ENCODE measurements at regions not wholly inside any gene's neighbourhood (a gene's known extent, or its start where the extent isn't known, plus 50 kb on each side); places are given as distances from the start of the nearest gene placed in this dataset.

- H3K27ac Mint-ChIP-seq = no peak overlapping the region
- H3K27me3 Mint-ChIP-seq = peaks cover under 1% of the 10 kb centered on the region
- no peak for ATAC-seq (ENCODE audit: low read depth)
- TF ChIP-seq EZH2 (IDR thresholded peaks at IDR 0.05; ENCODE audit: borderline replicate concordance, insufficient read depth, low read depth, low read length, poor library complexity, severe bottlenecking) = no peak
- TF ChIP-seq CTCF (IDR thresholded peaks at IDR 0.05) = no peak
- DNase-seq = no peak
- WGBS (ENCODE audit: insufficient coverage) = no CpG with 5 or more reads among the region's 6 CpGs
- Histone ChIP-seq H3K4me3 (ENCODE audit: control extremely low read depth in 1 of 5, extremely low read depth in 1 of 5, insufficient read depth in 1 of 5, low read depth in 2 of 5, low read length in 4 of 5) (no peak overlapping the region), H3K79me2 (ENCODE audit: control insufficient read depth, insufficient read depth, low read length) (no peaks in the 10 kb centered on the region), H3K27ac (ENCODE audit: low read length in 2 of 2) (no peak overlapping the region), H3K4me2 (replicated peaks; ENCODE audit: low read depth, low read length, poor library complexity, severe bottlenecking) (no peak overlapping the region), H4K20me1 (ENCODE audit: control insufficient read depth, insufficient read depth, low read length, poor library complexity, severe bottlenecking) (no peaks in the 10 kb centered on the region), H3K36me3 (replicated peaks in 1 of 2; ENCODE audit: control extremely low read depth in 1 of 2, control insufficient read depth in 1 of 2, extremely low read depth in 1 of 2, insufficient read depth in 2 of 2, low read length in 1 of 2) (no peaks in the 10 kb centered on the region), H3K9me3 (ENCODE audit: control extremely low read depth in 1 of 3, control insufficient read depth in 2 of 3, insufficient read depth in 1 of 3, low read length in 2 of 3) (no peaks in the 10 kb centered on the region), H2AFZ (ENCODE audit: insufficient read depth, low read depth, low read length, poor library complexity, severe bottlenecking) (no peak overlapping the region), H3K27me3 (replicated peaks in 1 of 4; ENCODE audit: control extremely low read depth in 1 of 4, control insufficient read depth in 3 of 4, insufficient read depth in 4 of 4, low read length in 3 of 4) (no peaks in the 10 kb centered on the region), H3K9ac (ENCODE audit: low read length) (no peak overlapping the region), H3K4me1 (ENCODE audit: control insufficient read depth in 2 of 2, insufficient read depth in 2 of 2, low read length in 2 of 2) (no peaks in the 10 kb centered on the region)
- ChIA-PET CTCF (no interaction called here), POLR2A (no interaction called here)
- intact Hi-C loops (cut with micrococcal nuclease) = no loop called here
- H3K9me3 Mint-ChIP-seq (ENCODE audit: insufficient read depth) = no peaks in the 10 kb centered on the region
- no peak overlapping the region for H3K4me3 Mint-ChIP-seq
- H3K4me1 Mint-ChIP-seq = no peaks in the 10 kb centered on the region
Measured at GRCh38 chrX:40448793-40449192, 132.0 kb upstream of the ATP6AP2 start.

GRCh38 chrX:40446921-40447320, 133.8 kb upstream of the ATP6AP2 start:
- no peak for ATAC-seq (ENCODE audit: low read depth)
- no peaks in the 10 kb centered on the region for H3K27me3 ChIP-seq (replicated peaks in 1 of 4; ENCODE audit: control extremely low read depth in 1 of 4, control insufficient read depth in 3 of 4, insufficient read depth in 4 of 4, low read length in 3 of 4)
- no peak overlapping the region for H2AFZ ChIP-seq (ENCODE audit: insufficient read depth, low read depth, low read length, poor library complexity, severe bottlenecking)
- H3K4me3 ChIP-seq (ENCODE audit: control extremely low read depth in 1 of 5, extremely low read depth in 1 of 5, insufficient read depth in 1 of 5, low read depth in 2 of 5, low read length in 4 of 5) = no peak overlapping the region
- POLR2A ChIA-PET = no interaction called here
- CTCF ChIA-PET = no interaction called here
- H3K27ac ChIP-seq (ENCODE audit: low read length in 2 of 2) = no peak overlapping the region
- no peaks in the 10 kb centered on the region for H3K4me1 ChIP-seq (ENCODE audit: control insufficient read depth in 2 of 2, insufficient read depth in 2 of 2, low read length in 2 of 2)
- no CpG with 5 or more reads among the region's 6 CpGs for WGBS (ENCODE audit: insufficient coverage)
- no peaks in the 10 kb centered on the region for H4K20me1 ChIP-seq (ENCODE audit: control insufficient read depth, insufficient read depth, low read length, poor library complexity, severe bottlenecking)
- no peaks in the 10 kb centered on the region for H3K36me3 ChIP-seq (replicated peaks in 1 of 2; ENCODE audit: control extremely low read depth in 1 of 2, control insufficient read depth in 1 of 2, extremely low read depth in 1 of 2, insufficient read depth in 2 of 2, low read length in 1 of 2)
- H3K27me3 Mint-ChIP-seq = no peaks in the 10 kb centered on the region
- H3K9me3 Mint-ChIP-seq (ENCODE audit: insufficient read depth) = no peaks in the 10 kb centered on the region
- TF ChIP-seq CTCF (IDR thresholded peaks at IDR 0.05) (no peak), EZH2 (IDR thresholded peaks at IDR 0.05; ENCODE audit: borderline replicate concordance, insufficient read depth, low read depth, low read length, poor library complexity, severe bottlenecking) (no peak)
- no peak for DNase-seq
- no peak overlapping the region for H3K27ac Mint-ChIP-seq
- no peaks in the 10 kb centered on the region for H3K79me2 ChIP-seq (ENCODE audit: control insufficient read depth, insufficient read depth, low read length)
- no peak overlapping the region for H3K4me2 ChIP-seq (replicated peaks; ENCODE audit: low read depth, low read length, poor library complexity, severe bottlenecking)
- no peaks in the 10 kb centered on the region for H3K9me3 ChIP-seq (ENCODE audit: control extremely low read depth in 1 of 3, control insufficient read depth in 2 of 3, insufficient read depth in 1 of 3, low read length in 2 of 3)
- intact Hi-C loops (cut with micrococcal nuclease) = no loop called here
- H3K9ac ChIP-seq (ENCODE audit: low read length) = no peak overlapping the region
- H3K4me1 Mint-ChIP-seq = no peaks in the 10 kb centered on the region
- no peak overlapping the region for H3K4me3 Mint-ChIP-seq
